UCSD-AML1 (cell line): ENCODE measurements at regions not wholly inside any gene's neighbourhood (a gene's known extent, or its start where the extent isn't known, plus 50 kb on each side); places are given as distances from the start of the nearest gene placed in this dataset.
"Not testable (repeated sequence)": the region's sequence is repeated elsewhere in the genome, so short reads cannot be mapped to it uniquely, and the experiment has no call there.

Experiments
- DNase-seq: peaks from one replicate; lab custom pipeline; 2025; ENCODE audit not compliant: unreplicated experiment; lab: John Stamatoyannopoulos, UW

DNA sequence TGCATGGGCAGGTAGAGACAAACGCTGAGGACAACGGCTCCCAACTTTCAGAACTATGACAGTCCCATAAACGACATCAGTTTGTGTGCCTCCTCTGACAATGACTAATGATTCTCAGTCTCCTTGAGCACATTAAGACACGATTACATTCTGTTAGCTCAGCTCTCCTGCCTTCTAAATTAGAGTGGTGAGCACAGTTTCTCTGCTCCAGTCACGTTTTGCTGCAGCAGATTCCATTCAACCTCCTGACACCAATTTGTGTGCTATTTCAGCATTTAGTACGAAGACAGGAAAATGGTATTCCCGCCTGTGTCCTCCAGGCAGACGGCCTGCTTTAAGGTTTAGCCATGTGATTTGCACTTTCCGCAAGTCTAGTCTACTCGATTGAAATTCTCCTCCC lies 458.4 kb upstream of the CFAP20DC start:
- no peak for DNase-seq

- no peak for DNase-seq
Measured at GRCh38 chr3:59506191-59506590, 456.4 kb upstream of the CFAP20DC start.

GRCh38 chr3:59503441-59503840 lies 453.6 kb upstream of the CFAP20DC start:
- no peak for DNase-seq

DNA sequence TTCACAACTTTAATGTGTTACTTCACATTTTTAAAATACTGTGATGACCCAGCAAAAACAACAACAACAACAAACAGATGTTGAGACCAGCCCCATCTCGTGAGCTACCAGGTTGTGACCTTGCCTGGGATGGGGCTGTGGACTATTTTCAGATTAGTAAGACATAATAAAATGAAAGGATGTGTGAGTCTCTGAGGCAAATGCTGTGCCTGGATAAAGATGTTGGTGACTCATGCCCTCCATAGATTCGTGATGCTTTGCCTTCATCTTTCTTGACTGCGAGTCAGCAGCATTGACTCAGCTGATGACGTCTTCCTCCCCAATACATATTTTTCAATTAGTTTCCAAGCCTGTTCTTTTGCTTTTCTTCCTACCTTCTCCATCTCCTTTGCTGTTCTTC lies 453.0 kb upstream of the CFAP20DC start:
- no peak for DNase-seq

GRCh38 chr3:59499954-59500353 lies 450.1 kb upstream of the CFAP20DC start:
- DNase-seq = no peak

GRCh38 chr3:59499000-59499399 lies 449.2 kb upstream of the CFAP20DC start:
- no peak for DNase-seq

DNA sequence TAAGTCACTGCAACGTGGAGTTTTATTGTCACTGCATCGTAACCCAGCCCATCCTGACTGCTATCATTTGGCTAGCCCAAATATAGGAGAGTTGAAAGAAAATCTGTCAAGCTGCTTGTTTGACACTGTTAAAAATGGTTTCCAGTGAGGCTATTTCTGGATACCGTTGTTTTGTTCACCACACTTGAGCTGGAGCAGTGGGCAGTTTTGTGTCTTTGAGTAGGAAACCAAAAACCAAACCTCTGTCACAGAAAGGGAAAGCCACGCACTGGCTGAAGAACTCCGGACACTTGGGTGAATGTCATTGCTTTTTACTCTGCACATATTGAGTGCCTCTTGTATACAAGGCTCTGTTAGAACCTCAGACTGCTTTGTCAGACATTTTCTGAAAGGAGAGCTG lies 446.4 kb upstream of the CFAP20DC start:
- DNase-seq = no peak

GRCh38 chr3:59494969-59495368 lies 445.1 kb upstream of the CFAP20DC start:
- not testable (repeated sequence) for DNase-seq

DNA sequence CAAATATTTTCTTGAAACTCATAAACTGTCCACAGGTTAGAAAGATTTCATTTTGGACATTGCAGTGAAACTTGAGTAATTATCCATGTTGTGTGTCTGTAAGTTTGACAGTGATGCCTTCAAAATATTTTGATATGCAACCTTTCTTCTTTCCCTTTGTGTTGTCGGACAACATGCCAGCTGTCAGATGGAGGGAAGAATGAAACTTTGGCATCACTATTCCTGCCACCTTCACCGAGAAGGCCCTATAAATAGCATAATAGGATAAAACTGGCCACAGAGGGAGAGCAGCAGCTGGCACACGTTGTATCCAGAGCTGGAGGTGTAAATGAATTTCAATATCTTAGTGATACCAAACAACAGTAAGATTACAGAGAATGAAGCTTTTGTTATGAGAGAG lies 436.7 kb upstream of the CFAP20DC start:
- DNase-seq = no peak

DNA sequence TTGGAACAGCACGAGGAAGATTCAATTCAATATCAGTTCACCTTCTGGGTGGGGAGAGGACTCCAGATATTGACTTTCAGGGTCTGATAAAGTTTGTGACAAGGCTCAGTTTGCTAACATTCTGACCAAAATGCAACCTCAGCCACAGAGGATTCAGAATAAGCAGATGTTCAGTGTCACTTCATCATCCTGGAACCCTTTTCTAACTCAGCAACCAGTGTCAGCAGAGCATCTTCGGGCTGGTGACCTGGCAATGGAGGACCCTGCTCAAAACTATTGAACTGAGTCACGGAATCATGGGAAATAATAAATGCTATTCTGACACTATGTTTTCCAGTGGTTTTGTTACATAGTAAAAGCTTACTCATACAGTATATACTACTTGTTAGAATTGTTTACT lies 433.4 kb upstream of the CFAP20DC start:
- no peak for DNase-seq

- no peak for DNase-seq
Measured at GRCh38 chr3:59482684-59483083, 432.9 kb upstream of the CFAP20DC start.

DNA sequence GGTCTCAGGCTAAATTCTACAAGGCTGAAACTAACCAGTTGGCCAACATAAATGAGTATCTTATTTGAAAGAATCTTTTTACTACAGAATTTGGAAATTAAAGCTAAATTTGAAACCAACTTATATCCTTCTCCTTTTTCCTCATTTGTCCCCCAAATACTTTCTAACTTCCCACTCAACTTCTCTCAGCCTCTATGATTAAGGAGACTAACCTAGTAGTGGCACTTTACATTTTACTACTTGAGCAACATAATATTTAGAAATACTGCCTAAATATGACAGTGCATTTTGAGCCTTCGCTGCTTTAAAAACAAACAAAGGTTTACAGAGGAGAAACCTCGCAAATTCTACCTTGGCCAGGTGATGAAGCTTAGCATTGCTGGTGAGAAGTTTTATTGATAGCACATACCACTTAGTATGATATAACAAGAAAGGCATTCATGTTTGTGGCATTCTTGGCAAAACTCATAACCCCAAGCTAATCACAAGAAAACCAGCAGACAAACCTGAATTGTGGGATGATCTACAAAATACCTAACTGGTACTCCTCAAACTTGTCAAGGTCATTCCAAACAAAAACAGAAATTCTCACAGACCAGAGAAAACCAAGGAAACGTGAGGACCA lies 432.1 kb upstream of the CFAP20DC start:
- DNase-seq = no peak

DNA sequence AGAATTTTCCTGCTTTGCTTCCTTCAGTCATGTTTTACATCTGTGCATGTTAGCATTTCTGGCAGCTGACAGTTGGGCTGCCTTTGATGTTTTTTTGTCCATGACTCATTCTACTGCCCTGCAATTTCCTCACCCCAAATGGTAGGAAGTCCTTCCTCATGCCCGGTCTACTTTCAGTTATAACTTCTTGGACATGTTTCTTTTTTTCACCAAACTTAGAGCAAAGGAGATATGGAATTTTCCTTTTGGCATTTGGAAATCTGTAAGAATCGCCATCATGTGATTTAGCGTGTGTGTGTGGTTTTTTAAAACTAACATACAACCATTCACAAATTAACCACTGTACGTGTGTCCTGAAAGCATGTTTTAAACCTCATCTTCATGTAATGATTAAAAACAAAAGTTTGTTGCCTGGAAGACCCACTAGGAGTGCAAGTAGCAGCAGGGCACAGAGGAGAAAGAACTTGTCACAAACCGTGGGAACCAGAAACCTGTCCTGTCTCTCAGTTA lies 430.7 kb upstream of the CFAP20DC start:
- no peak for DNase-seq

DNA sequence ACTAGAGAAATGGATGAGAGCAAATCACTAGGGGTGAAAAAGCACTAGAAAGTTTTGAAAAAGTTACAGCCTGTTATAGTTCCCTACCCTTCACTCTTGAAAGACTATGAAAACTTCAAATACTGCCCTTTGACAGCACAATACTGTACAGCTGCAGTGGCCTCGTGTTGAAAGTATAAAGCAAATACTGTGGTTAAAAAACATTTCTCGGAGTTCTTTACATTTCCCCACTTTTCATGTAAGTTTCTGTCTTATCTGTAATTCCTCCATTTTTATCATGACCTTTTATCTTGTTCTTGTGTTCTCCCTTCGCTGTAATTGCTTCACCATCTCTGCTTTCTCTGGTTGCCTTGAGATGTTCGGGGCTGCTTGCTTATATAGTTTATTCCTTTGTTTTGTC lies 423.8 kb upstream of the CFAP20DC start:
- no peak for DNase-seq

GRCh38 chr3:59472541-59472940 lies 422.7 kb upstream of the CFAP20DC start:
- DNase-seq = no peak

- no peak for DNase-seq
Measured at GRCh38 chr3:59469948-59470723, 420.3 kb upstream of the CFAP20DC start.

- no peak for DNase-seq
Measured at GRCh38 chr3:59467476-59467875, 417.7 kb upstream of the CFAP20DC start.

DNA sequence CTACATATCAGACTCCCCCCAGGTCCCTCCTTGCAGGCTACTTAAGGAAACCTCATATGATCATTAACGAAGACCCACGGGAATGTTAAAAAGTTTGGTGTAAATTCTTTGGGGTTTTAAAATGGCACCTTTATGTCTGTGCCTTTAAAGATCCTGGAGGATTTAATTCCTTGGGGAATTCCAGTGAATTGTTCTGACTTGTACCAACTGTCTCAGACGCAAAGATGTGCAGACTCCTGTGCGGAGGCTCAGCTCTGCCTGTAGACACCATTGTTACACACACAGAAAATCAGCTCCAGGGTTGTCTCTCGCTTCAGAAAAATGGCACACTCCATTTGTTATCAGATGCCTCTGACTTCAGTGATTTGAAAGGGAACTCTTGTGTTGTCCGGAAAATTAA lies 414.4 kb upstream of the CFAP20DC start:
- DNase-seq = no peak

- DNase-seq = no peak
Measured at GRCh38 chr3:59463253-59463652, 413.4 kb upstream of the CFAP20DC start.

GRCh38 chr3:59460068-59460467 lies 410.2 kb upstream of the CFAP20DC start:
- DNase-seq = no peak

GRCh38 chr3:59456852-59457485 lies 407.1 kb upstream of the CFAP20DC start:
- no peak for DNase-seq
